Endodermal cell (in vitro differentiated cells): ENCODE measurements at regions not wholly inside any gene's neighbourhood (a gene's known extent, or its start where the extent isn't known, plus 50 kb on each side); places are given as distances from the start of the nearest gene placed in this dataset.

ENCODE experiments used
- DNase-seq: peaks from one replicate; pipeline ENCODE4 v3.0.0-alpha.2; 2017
- H3K27ac ChIP-seq: 2 replicates; pipeline ENCODE4 v1.5.1; 2013; ENCODE audit warnings: mild to moderate bottlenecking, low read depth, low read length, moderate library complexity
- H3K27me3 ChIP-seq: 2 replicates; pipeline ENCODE4 v1.6.1; 2013; ENCODE audit warnings: mild to moderate bottlenecking, low read length, moderate library complexity; ENCODE audit not compliant: insufficient read depth, control insufficient read depth, poor library complexity, severe bottlenecking
- H3K36me3 ChIP-seq: 2 replicates; pipeline ENCODE4 v1.7.0; 2013; ENCODE audit warnings: mild to moderate bottlenecking, low read length, moderate library complexity; ENCODE audit not compliant: control insufficient read depth, insufficient read depth
- H3K4me1 ChIP-seq: one replicate; pipeline ENCODE4 v1.7.0; 2013; ENCODE audit warnings: low read length; ENCODE audit not compliant: control insufficient read depth, insufficient read depth
- H3K4me3 ChIP-seq: 2 replicates; pipeline ENCODE4 v1.5.1; 2013; ENCODE audit warnings: mild to moderate bottlenecking, low read length, moderate library complexity
- H3K9ac ChIP-seq: 2 replicates; pipeline ENCODE4 v1.6.1; 2013; ENCODE audit warnings: mild to moderate bottlenecking, low read length, moderate library complexity; ENCODE audit not compliant: poor library complexity, severe bottlenecking; ENCODE audit errors: extremely low read depth
- H3K9me3 ChIP-seq: 2 replicates; pipeline ENCODE4 v1.6.1; 2013; ENCODE audit warnings: mild to moderate bottlenecking, low read length, moderate library complexity; ENCODE audit not compliant: control insufficient read depth
- H3K27ac Mint-ChIP-seq: 2 replicates; pipeline ENCODE4 v1.8.0; 2020; ENCODE audit warnings: mixed read lengths
- H3K27me3 Mint-ChIP-seq: 2 replicates; pipeline ENCODE4 v1.8.0; 2021; ENCODE audit warnings: mild to moderate bottlenecking, mixed read lengths; ENCODE audit not compliant: insufficient read depth
- H3K36me3 Mint-ChIP-seq: 2 replicates; pipeline ENCODE4 v1.8.0; 2020; ENCODE audit warnings: low read depth, mixed read lengths
- H3K4me1 Mint-ChIP-seq: 2 replicates; pipeline ENCODE4 v1.8.0; 2020; ENCODE audit warnings: mixed read lengths
- H3K4me3 Mint-ChIP-seq: 2 replicates; pipeline ENCODE4 v1.8.0; 2020; ENCODE audit warnings: mild to moderate bottlenecking, moderate library complexity, mixed read lengths
- H3K9me3 Mint-ChIP-seq: 2 replicates; pipeline ENCODE4 v1.8.0; 2020; ENCODE audit warnings: mild to moderate bottlenecking, mixed read lengths
- CTCF ChIP-seq: fragments of 200-600 bp; sonication (generic); conservative IDR thresholded peaks from 2 replicates; pipeline ENCODE4 v1.5.0; 2021; ENCODE audit warnings: antibody characterized with exemption, mild to moderate bottlenecking
- WGBS, 2 experiments: methylation state at CpG; one replicate each; pipeline versions ENCODE4 v1.1.5 to v1.1.7; 2013; ENCODE audit warnings: missing lambda C conversion rate in 2 of 2, mixed read lengths in 1 of 2; ENCODE audit not compliant: insufficient coverage in 1 of 2, insufficient read length in 1 of 2; 5-methylcytosine and 5-hydroxymethylcytosine counted together

- Mint-ChIP-seq H3K27ac (no peak overlapping the region), H3K36me3 (no peaks in the 10 kb centered on the region), H3K27me3 (no peaks in the 10 kb centered on the region), H3K4me1 (peaks cover 75% of the 10 kb centered on the region), H3K9me3 (no peaks in the 10 kb centered on the region), H3K4me3 (no peak overlapping the region)
- Histone ChIP-seq H3K4me3 (no peak overlapping the region), H3K27me3 (no peaks in the 10 kb centered on the region), H3K4me1 (peaks cover 32% of the 10 kb centered on the region), H3K9ac (no peak overlapping the region), H3K36me3 (no peaks in the 10 kb centered on the region), H3K9me3 (no peaks in the 10 kb centered on the region), H3K27ac (no peak overlapping the region)
- no peak for DNase-seq
- TF ChIP-seq CTCF = no peak
- 90 to 100% methylated on average over 1 to 11 of the region's 11 CpGs for WGBS, 2 experiments
These were observed 52.0 kb upstream of the LAMA1 start for GRCh38 chr18:7169601-7170000.

- Histone ChIP-seq H3K9me3 (no peaks in the 10 kb centered on the region), H3K9ac (peak overlapping the region; percentile 30), H3K4me1 (peaks cover 31% of the 10 kb centered on the region), H3K36me3 (no peaks in the 10 kb centered on the region), H3K27me3 (peaks cover 7% of the 10 kb centered on the region), H3K27ac (no peak overlapping the region), H3K4me3 (peak overlapping the region; percentile 26)
- peak; percentile 71 for DNase-seq
- Mint-ChIP-seq H3K9me3 (no peaks in the 10 kb centered on the region), H3K36me3 (no peaks in the 10 kb centered on the region), H3K4me1 (peaks cover 71% of the 10 kb centered on the region), H3K27me3 (peaks cover 7% of the 10 kb centered on the region), H3K27ac (peak overlapping the region; percentile 79), H3K4me3 (no peak overlapping the region)
- TF ChIP-seq CTCF = no peak
- WGBS, 2 experiments = 58 to 62% methylated on average over 5 to 7 of the region's 7 CpGs
These were observed 50.8 kb upstream of the LAMA1 start for GRCh38 chr18:7168408-7168807.
